ENCODE measurements at regions not wholly inside any gene's neighbourhood (a gene's known extent, or its start where the extent isn't known, plus 50 kb on each side); places are given as distances from the start of the nearest gene placed in this dataset.

DNA sequence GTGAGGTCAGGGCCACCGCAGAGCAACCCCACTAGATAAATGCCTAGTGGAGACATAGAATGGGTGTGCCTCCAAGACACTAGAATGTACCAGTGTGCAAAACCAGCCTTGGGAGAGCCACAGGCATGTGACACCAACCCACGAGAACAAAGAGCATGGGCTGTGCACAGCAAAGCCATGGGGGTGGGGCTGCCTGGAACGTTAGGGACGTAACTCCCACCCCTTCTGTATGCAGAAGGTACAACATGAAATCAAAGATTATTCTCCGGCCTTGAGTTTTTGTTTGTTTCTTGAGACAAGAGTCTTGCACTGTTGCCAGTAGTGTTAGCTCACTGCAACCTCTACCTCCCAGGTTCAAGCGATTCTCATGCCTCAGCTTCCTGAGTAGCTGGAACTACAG, 99.5 kb downstream of the MID1IP1 start:
- TF ChIP-seq, protein P1, sequence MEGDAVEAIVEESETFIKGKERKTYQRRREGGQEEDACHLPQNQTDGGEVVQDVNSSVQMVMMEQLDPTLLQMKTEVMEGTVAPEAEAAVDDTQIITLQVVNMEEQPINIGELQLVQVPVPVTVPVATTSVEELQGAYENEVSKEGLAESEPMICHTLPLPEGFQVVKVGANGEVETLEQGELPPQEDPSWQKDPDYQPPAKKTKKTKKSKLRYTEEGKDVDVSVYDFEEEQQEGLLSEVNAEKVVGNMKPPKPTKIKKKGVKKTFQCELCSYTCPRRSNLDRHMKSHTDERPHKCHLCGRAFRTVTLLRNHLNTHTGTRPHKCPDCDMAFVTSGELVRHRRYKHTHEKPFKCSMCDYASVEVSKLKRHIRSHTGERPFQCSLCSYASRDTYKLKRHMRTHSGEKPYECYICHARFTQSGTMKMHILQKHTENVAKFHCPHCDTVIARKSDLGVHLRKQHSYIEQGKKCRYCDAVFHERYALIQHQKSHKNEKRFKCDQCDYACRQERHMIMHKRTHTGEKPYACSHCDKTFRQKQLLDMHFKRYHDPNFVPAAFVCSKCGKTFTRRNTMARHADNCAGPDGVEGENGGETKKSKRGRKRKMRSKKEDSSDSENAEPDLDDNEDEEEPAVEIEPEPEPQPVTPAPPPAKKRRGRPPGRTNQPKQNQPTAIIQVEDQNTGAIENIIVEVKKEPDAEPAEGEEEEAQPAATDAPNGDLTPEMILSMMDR (IDR thresholded peaks at IDR 0.05) = no peak
- intact Hi-C loops (cut with micrococcal nuclease) = no loop called here
- H3K4me1 Mint-ChIP-seq = peaks cover 8% of the 10 kb centered on the region
- ATAC-seq (ENCODE audit: low read depth) (no peak), DNase-seq (no peak)
- POLR2A ChIA-PET = no interaction called here
- CTCF ChIA-PET = no interaction called here
- H3K27ac Mint-ChIP-seq = no peak overlapping the region
- H3K27me3 Mint-ChIP-seq = no peaks in the 10 kb centered on the region
- H3K4me3 Mint-ChIP-seq = no peak overlapping the region
- H3K36me3 Mint-ChIP-seq (ENCODE audit: low read depth) = no peaks in the 10 kb centered on the region
- no peaks in the 10 kb centered on the region for H3K9me3 Mint-ChIP-seq

DNA sequence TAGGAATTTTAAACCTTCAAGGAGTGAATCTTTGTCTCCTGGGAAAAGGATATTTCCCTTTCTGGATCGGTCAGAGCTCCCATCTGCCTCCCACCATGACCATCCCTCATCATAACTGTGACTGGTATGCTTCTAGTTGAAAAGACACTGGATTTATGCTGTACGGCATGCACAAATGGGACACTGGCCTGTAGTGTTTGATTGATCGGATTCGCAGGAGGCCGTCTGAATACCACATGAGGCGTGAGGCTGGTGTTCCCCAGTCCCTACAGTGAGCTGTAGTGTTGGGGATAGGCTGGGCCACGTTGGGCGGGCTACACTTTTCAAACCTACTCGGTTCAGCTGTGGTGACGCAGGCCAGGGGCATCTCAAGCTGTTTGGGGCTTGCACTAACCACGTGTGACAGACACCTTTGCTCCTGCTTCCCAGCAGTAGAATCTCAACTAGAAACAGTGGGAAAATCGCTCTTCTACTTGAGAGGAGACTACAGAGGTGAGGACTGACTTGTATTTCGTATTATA, 101.8 kb downstream of the MID1IP1 start:
- Mint-ChIP-seq H3K4me1 (peaks cover 8% of the 10 kb centered on the region), H3K36me3 (ENCODE audit: low read depth) (no peaks in the 10 kb centered on the region), H3K4me3 (no peak overlapping the region), H3K9me3 (no peaks in the 10 kb centered on the region), H3K27me3 (no peaks in the 10 kb centered on the region), H3K27ac (no peak overlapping the region)
- CTCF ChIA-PET = no interaction called here
- intact Hi-C loops (cut with micrococcal nuclease) = no loop called here
- ATAC-seq (ENCODE audit: low read depth) = no peak
- TF ChIP-seq, protein P1 (IDR thresholded peaks at IDR 0.05) = no peak
- POLR2A ChIA-PET = no interaction called here
- no peak for DNase-seq

DNA sequence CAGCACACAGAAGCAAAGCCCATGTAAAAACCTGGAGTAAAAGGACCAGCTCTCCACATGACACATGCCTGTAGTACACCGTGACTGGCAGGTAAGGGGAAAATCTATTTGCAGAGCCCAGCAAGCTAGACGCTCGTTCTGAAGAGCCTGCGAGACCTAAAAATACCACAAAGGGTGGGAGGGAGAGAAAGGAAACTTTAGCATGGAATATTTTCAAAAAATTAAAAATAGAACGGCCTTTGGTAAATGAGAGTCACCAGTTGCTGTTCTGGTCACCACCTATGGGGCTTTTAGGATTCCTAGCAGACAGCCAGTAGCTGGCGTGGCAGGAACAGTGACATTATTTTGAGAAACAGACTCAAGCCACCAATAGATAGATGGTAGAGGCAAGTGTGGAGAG, 115.5 kb downstream of the MID1IP1 start:
- ATAC-seq (ENCODE audit: low read depth) (no peak), DNase-seq (no peak)
- H3K4me3 Mint-ChIP-seq = no peak overlapping the region
- POLR2A ChIA-PET = interaction anchor here (0.6 kb wide), 1 partner anchor 12 kb away, joined by 12 read pairs; no protein-coding TSS in a partner anchor
- no peaks in the 10 kb centered on the region for H3K36me3 Mint-ChIP-seq (ENCODE audit: low read depth)
- H3K9me3 Mint-ChIP-seq = no peaks in the 10 kb centered on the region
- intact Hi-C loops (cut with micrococcal nuclease) = no loop called here
- CTCF ChIA-PET = no interaction called here
- H3K27me3 Mint-ChIP-seq = no peaks in the 10 kb centered on the region
- no peaks in the 10 kb centered on the region for H3K4me1 Mint-ChIP-seq
- no peak overlapping the region for H3K27ac Mint-ChIP-seq
- TF ChIP-seq, protein P1 (IDR thresholded peaks at IDR 0.05) = no peak

DNA sequence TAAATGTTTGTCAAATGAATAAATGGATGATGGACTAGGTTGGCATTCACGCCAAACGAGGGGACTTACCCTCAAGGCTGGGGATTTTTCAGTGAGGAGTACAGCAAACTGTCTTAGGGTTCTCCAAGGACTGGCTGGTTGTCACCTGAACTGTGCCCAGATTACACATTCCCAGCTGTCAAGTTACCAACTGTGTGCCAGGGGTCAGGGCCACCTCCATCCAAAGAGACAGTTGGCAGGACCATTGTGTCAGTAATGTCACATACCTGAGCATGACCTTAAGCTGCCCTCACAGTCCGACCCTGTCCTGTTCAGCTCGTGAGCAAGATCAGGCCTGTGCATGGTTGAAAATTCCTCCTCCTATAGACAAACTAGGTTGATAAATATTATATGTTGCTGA, 116.7 kb downstream of the MID1IP1 start:
- DNase-seq (no peak), ATAC-seq (ENCODE audit: low read depth) (no peak)
- Mint-ChIP-seq H3K27ac (no peak overlapping the region), H3K9me3 (no peaks in the 10 kb centered on the region), H3K36me3 (ENCODE audit: low read depth) (no peaks in the 10 kb centered on the region), H3K27me3 (no peaks in the 10 kb centered on the region), H3K4me3 (no peak overlapping the region), H3K4me1 (no peaks in the 10 kb centered on the region)
- TF ChIP-seq, protein P1 (IDR thresholded peaks at IDR 0.05) = no peak
- intact Hi-C loops (cut with micrococcal nuclease) = no loop called here
- ChIA-PET POLR2A (no interaction called here), CTCF (no interaction called here)

DNA sequence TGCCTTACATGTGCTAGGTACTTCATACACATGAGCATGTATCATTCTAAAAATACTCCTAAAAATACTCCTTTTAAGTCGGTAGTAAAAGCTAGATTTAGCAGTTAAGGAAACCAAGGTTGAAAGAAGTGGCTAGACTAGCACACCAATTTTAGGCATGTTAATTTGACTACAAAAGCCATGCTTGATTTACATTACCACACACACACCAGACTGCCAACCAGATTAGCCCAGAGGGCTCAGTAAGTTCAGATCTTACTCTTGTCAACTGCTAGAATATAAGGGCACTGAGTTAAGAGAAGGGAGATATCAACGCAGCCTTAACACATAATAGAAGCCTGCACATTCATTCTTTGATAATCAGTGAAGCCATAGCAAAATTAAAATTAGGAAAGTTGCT, 117.9 kb downstream of the MID1IP1 start:
- Mint-ChIP-seq H3K27ac (no peak overlapping the region), H3K27me3 (no peaks in the 10 kb centered on the region), H3K9me3 (no peaks in the 10 kb centered on the region), H3K36me3 (ENCODE audit: low read depth) (no peaks in the 10 kb centered on the region), H3K4me3 (no peak overlapping the region), H3K4me1 (no peaks in the 10 kb centered on the region)
- CTCF ChIA-PET = no interaction called here
- ATAC-seq (ENCODE audit: low read depth) (no peak), DNase-seq (no peak)
- TF ChIP-seq, protein P1 (IDR thresholded peaks at IDR 0.05) = no peak
- POLR2A ChIA-PET = no interaction called here
- intact Hi-C loops (cut with micrococcal nuclease) = no loop called here
